ENCODE measurements at regions not wholly inside any gene's neighbourhood (a gene's known extent, or its start where the extent isn't known, plus 50 kb on each side); places are given as distances from the start of the nearest gene placed in this dataset.

DNA sequence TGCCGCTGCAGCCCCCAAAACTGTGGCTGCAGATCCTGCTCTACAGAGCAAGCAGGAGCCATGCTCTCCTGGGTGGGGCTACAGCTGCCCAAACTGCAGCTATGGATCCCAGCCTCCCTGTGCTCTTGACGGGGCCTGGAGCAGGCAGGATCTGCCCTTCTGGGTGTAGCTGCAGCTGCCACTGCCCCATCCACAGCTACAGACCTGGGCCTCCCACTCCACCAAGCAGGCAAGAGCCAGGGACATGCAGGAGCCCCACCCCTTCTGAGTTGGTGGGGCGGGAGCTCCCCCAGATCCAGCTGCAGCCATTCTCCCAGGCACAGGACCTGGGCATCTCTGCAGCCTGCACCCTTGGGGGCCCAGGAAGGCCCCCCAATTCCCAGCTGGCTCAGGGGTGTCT, 551.2 kb upstream of the CA10 start:
- TF ChIP-seq, protein P1, sequence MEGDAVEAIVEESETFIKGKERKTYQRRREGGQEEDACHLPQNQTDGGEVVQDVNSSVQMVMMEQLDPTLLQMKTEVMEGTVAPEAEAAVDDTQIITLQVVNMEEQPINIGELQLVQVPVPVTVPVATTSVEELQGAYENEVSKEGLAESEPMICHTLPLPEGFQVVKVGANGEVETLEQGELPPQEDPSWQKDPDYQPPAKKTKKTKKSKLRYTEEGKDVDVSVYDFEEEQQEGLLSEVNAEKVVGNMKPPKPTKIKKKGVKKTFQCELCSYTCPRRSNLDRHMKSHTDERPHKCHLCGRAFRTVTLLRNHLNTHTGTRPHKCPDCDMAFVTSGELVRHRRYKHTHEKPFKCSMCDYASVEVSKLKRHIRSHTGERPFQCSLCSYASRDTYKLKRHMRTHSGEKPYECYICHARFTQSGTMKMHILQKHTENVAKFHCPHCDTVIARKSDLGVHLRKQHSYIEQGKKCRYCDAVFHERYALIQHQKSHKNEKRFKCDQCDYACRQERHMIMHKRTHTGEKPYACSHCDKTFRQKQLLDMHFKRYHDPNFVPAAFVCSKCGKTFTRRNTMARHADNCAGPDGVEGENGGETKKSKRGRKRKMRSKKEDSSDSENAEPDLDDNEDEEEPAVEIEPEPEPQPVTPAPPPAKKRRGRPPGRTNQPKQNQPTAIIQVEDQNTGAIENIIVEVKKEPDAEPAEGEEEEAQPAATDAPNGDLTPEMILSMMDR (IDR thresholded peaks at IDR 0.05): no peak
- no peak for TF ChIP-seq POLR2A (IDR thresholded peaks at IDR 0.05)
